ENCODE measurements at regions not wholly inside any gene's neighbourhood (a gene's known extent, or its start where the extent isn't known, plus 50 kb on each side); places are given as distances from the start of the nearest gene placed in this dataset.

- TF ChIP-seq CTCF (IDR thresholded peaks at IDR 0.05), result no peak
- TF ChIP-seq POLR2A (IDR thresholded peaks at IDR 0.05), result no peak
- no peak for TF ChIP-seq EP300 (IDR thresholded peaks at IDR 0.05)
- no peak for TF ChIP-seq POLR2AphosphoS5 (IDR thresholded peaks at IDR 0.05)
These were observed 121.6 kb downstream of the TLR4 start for GRCh38 chr9:117825609-117826347.
